Cardiac septum (tissue), 1 donor: ENCODE measurements at regions not wholly inside any gene's neighbourhood (a gene's known extent, or its start where the extent isn't known, plus 50 kb on each side); places are given as distances from the start of the nearest gene placed in this dataset.
"Not testable (repeated sequence)": the region's sequence is repeated elsewhere in the genome, so short reads cannot be mapped to it uniquely, and the experiment has no call there.

Experiments used
- DNase-seq: peaks from one replicate; pipeline ENCODE4 v3.0.0-alpha.2; 2020; ENCODE audit warnings: low spot score
- intact Hi-C: fragments of 100-400 bp; cut with DNase I; formaldehyde crosslinking; loops from one replicate; pipeline ENCODE4 v1.14.0; 2022
- donor health status: DM: no; HTN: no; CAD: no.

DNA sequence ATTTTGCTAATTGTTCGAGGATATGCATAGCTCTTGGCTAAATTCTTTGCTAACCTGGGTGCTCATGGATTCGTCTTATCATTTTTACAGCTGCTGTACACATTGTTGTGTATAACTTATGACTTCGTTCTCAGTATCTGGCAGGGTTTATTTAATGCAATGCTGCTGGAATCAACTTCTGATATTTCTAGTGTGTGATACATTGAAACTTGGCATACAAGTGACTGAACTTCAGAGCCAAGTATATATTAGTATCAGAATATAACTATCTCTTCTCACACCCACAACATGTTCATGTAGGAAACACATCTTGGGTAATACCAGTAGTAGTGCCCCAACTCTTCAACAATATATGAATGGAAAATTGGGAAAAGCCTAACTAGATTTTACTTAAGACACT, 764.2 kb downstream of the TENT5A start:
- DNase-seq: no peak
- intact Hi-C loops: no loop called here

DNA sequence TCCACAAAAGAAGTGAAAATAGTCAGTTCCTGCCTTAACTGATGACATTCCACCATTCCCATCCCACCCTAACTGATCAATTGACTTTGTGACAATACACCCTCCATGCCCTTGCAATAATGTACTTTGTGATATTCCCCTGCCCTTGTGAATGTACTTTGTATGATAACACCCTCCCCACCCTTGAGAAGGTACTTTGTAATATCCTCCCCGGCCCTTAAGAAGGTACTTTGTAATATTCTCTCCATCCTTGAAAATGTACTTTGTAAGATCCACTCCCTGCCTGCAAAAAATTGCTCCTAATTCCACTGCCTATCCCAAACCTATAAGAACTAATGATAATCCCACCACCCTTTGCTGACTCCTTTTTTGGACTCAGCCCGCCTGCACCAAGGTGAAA, 771.3 kb downstream of the TENT5A start:
- intact Hi-C loops, DNase-seq: not testable (repeated sequence)

DNA sequence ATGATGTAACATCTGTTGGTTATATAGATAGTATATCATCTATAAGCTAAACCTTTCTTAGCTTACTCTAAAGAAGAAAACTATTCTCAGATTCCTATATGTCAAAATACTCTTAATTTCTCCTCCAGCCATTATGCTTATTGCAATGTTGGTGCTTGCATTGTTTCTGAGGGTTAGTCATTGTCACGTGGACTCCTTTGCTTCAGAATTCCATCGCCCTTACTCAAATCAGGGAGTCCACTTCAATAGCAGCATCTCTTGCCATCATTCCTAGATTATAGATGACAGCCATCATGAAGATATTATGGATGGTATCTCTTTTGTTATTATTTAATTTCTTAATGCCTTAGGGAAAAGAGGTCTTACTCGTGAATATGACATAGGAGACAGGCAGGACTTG, 776.1 kb downstream of the TENT5A start:
- DNase-seq: no peak
- intact Hi-C loops: no loop called here

- intact Hi-C loops: no loop called here
- DNase-seq: no peak
Observed at GRCh38 chr6:80974579-80974978, 777.9 kb downstream of the TENT5A start.

- DNase-seq: no peak
- intact Hi-C loops: no loop called here
Observed at GRCh38 chr6:80969439-80969838, 783.0 kb downstream of the TENT5A start.

- DNase-seq: no peak
- intact Hi-C loops: no loop called here
Observed at GRCh38 chr6:80967609-80968008, 784.9 kb downstream of the TENT5A start.

DNA sequence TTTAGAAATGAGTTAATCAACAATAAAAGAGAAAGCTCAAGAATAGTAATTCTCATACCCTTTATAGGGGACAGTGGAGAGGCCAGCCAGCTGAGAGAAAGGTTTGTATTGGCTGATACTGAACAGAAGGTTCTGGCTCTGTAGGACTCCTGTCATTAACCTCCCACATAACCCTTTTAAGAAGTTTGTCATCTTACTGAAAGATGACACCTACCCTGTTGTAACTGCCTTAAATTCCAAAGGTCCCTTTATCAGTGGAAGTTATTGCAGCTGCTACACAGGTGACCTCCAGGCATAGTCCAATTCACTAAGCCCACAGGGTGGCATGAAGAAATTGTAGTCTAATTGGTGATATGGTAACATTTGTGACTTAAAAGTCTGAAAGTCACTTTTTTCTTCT, 790.1 kb downstream of the TENT5A start:
- no peak for DNase-seq
- intact Hi-C loops: no loop called here

- intact Hi-C loops: no loop called here
- DNase-seq: no peak
Observed at GRCh38 chr6:80961166-80961565, 791.3 kb downstream of the TENT5A start.

- DNase-seq: no peak
- intact Hi-C loops: no loop called here
Observed at GRCh38 chr6:80959034-80959433, 793.4 kb downstream of the TENT5A start.

- DNase-seq: no peak
- intact Hi-C loops: no loop called here
Observed at GRCh38 chr6:80956898-80957297, 795.6 kb downstream of the TENT5A start.

- intact Hi-C loops, DNase-seq: not testable (repeated sequence)
Observed at GRCh38 chr6:80952479-80952878, 800.0 kb downstream of the TENT5A start.

DNA sequence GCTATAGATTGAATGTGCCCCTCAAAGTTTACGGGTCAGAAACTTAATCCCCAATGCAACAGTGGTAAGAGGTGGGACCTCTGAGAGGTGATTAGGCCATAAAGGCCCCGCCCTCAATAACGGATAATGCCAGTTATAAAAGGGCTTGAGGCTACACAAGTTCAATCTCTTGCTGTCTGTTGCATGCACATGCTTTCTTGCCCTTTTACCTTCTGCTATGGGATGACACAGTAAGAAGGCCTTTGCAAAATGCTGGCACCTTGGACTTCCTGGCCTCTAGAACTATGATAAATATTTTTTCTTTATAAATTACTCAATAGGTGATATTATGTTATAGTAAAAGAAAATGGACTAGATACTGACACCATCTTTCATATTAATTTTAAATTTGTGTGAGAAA, 806.1 kb downstream of the TENT5A start:
- intact Hi-C loops: no loop called here
- DNase-seq: no peak

- intact Hi-C loops: no loop called here
- DNase-seq: no peak
Observed at GRCh38 chr6:80942911-80943310, 809.6 kb downstream of the TENT5A start.

GRCh38 chr6:80940976-80941375, 811.5 kb downstream of the TENT5A start:
- no peak for DNase-seq
- intact Hi-C loops: no loop called here

DNA sequence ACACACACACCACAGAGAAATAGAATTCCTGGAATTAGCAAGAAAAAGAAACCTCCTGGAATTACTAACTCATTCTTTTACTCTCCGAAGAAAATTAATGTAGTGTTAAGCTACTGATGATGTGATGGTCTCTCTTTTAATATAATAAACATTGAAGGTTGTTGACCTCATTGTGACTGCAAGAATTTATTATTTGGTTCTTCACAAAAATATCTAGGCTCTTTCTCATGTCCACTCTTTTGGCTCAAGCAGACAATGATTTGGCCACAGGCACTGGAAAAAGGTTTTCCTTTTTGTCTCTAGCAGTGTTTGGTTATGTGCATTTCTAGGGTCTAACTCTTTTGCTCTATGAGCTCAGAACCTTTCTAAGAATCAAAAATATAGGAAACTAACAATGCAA, 811.9 kb downstream of the TENT5A start:
- intact Hi-C loops: no loop called here
- no peak for DNase-seq

- DNase-seq: no peak
- intact Hi-C loops: no loop called here
Observed at GRCh38 chr6:80939898-80940297, 812.6 kb downstream of the TENT5A start.

DNA sequence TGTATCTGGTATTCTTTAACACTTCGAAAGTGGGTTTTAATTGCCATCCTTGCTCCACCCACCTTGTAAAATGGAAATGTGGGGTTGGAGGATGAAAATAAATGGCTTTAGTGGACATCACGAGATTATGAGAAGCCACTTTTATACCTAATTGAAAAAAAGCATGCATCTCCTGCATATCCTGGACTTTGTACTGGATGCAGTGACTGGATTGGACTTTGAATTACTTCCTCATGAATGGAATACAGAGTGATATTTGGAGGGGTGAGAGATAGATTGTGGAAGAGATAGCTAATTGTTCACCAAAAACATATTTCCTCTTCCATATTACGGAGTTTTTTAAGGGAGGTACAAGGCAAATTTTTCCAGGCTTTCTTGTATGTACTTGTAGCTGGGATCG, 813.0 kb downstream of the TENT5A start:
- no peak for DNase-seq
- intact Hi-C loops: no loop called here

DNA sequence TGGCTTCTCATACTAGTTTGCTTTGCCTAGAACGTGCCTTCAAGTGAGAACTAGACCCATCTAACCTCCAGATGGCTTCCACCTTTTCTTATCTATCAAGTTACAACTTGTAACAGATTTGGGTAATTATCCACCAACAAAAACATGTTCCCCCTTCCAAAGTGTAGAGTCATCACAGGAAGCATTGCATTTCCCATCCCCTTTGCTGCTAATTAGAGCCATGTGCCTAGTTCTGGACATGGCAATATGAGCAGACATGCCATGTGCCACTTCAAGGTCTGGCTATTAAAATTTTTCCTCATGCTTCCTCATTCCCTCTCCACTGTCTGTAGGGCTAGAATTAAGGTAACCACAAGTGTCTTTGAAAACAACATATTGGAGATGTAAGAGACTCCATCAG, 814.4 kb downstream of the TENT5A start:
- no peak for DNase-seq
- intact Hi-C loops: no loop called here

DNA sequence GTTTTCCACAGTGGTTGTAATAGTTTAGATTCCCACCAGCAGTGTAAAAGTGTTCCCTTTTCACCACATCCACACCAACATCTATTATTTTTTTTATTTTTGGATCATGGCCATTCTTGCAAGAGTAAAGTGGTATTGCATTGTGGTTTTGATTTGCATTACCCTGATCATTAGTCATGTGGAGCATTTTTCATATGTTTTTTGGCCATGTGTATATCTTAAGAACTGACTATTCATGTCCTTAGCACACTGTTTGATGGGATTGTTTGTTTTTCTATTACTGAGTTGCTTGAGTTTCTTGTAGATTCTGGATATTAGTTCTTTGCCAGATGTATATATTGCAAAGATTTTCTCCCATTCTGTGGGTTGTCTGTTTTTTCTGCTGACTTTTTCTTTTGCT, 820.1 kb downstream of the TENT5A start:
- intact Hi-C loops: no loop called here
- no peak for DNase-seq

DNA sequence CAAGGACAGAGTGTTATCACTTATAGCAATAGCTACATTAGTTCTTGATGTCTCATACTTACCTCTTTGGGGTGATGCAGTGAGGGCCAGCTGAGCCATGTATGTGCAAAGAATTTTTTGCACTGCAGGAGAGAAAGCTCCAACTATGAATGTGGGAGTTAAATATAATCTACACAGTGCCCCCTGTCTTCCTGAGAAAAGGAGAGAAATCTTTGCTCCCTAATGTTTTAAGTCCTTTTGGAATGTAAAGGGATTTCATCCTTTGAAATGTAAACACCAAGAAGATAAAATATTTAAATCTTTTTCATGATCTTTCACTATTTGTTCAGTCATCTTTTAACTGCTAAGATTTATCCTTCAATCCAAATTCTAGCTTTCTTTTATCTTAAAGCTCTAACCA, 822.1 kb downstream of the TENT5A start:
- no peak for DNase-seq
- intact Hi-C loops: no loop called here

DNA sequence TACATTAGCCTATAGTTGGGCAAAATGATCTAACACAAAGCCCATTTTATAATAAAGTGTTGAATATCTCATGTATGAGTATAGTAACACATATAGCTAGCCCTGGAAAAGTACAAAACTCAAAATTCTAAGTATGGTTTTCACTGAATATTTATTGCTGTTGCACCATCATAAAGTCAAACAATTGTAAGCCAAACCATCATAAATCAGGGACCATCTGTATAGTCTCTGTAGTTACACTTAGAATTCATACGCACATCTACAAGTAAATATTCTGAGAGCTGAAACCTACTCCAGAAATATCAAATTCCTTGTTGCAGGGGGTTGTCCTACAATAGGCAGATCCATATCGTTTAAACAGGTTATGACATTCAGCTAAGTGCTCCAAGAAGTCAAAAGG, 817.3 kb downstream of the BCKDHB start:
- no peak for DNase-seq
- intact Hi-C loops: no loop called here

DNA sequence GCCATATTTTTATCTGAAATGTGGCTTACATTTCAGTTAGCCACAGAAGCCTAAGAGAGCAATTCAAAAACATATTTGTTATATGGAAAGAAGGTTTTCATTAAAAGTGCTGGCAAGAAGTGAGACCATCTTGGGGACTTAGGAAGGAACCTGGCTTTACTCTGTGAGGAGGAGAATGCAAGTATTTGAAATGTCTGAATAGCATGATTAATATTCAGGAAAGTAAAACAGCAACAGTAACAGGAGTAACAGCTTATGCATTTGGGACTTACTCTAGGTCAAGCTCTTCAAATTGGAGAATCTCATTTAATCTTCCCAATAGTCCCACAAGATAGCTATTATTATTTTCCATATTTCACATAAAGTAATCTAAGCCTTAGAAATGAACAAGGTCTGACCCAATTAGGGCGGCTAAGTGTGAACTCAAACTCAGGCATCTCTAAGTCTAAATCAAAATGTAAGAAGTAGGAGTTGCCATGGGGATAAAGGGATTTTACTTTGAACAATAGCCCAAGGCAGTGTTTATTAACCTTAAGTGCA, 816.5 kb downstream of the BCKDHB start:
- no peak for DNase-seq
- intact Hi-C loops: no loop called here
